ENCODE measurements at regions not wholly inside any gene's neighbourhood (a gene's known extent, or its start where the extent isn't known, plus 50 kb on each side); places are given as distances from the start of the nearest gene placed in this dataset.

DNA sequence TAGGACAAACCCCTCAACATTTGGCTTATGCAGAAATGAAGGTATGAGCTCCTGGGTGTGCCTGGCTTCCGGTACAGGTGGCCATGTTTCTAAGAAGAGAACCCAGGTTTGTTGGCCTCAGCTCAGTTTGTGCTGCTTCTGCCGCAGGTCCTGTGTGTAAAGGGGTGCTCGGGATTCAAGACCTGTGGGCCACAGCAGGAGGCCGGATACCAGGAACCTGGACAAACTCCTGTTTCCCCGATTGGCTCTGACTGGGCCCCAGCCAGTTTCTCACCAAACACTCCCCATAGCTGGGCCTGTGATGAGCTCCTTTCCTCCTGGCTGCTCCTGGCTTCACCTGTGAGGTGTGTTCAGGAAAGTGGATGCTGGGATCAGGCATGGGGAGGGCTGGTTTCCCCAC lies 271.2 kb upstream of the IRX2 start:
- CTCF ChIA-PET: no interaction called here
- Histone ChIP-seq H3K4me2 (no peak overlapping the region), H3K9me3 (no peaks in the 10 kb centered on the region; the same call in 2 of the 3 replicates), H3K4me3 (no peak overlapping the region), H3K4me1 (no peaks in the 10 kb centered on the region), H3K27ac (no peak overlapping the region)
- ATAC-seq (no peak), FAIRE-seq (no peak), DNase-seq (ENCODE audit: low read depth in 1 of 2, low spot score in 1 of 2) (no peak)
- POLR2A ChIA-PET: no interaction called here
- no peak for TF ChIP-seq POLR2A (IDR thresholded peaks at IDR 0.05; ENCODE audit: low read length)
- no peak for TF ChIP-seq POLR2AphosphoS2 (conservative IDR thresholded peaks at IDR 0.05; ENCODE audit: low read length)
- TF ChIP-seq ZC3H11A (IDR thresholded peaks at IDR 0.05): no peak
- TF ChIP-seq FOSL2 (IDR thresholded peaks at IDR 0.05): no peak
- TF ChIP-seq FOSL2 (CRISPR knock-in tag; IDR thresholded peaks at IDR 0.05): no peak
- TF ChIP-seq ESRRA (IDR thresholded peaks at IDR 0.05; ENCODE audit: borderline replicate concordance, low read length): no peak
- TF ChIP-seq PHF8 (IDR thresholded peaks at IDR 0.05; ENCODE audit: borderline replicate concordance, low read depth): no peak
- no peak for TF ChIP-seq KDM5A (IDR thresholded peaks at IDR 0.05)
- no peak for TF ChIP-seq CTCF (IDR thresholded peaks at IDR 0.05)
- no peak for TF ChIP-seq MAFK (IDR thresholded peaks at IDR 0.05; ENCODE audit: partially characterized antibody)
- TF ChIP-seq, protein P1, sequence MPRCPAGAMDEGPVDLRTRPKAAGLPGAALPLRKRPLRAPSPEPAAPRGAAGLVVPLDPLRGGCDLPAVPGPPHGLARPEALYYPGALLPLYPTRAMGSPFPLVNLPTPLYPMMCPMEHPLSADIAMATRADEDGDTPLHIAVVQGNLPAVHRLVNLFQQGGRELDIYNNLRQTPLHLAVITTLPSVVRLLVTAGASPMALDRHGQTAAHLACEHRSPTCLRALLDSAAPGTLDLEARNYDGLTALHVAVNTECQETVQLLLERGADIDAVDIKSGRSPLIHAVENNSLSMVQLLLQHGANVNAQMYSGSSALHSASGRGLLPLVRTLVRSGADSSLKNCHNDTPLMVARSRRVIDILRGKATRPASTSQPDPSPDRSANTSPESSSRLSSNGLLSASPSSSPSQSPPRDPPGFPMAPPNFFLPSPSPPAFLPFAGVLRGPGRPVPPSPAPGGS (IDR thresholded peaks at IDR 0.05): no peak
- TF ChIP-seq TFCP2L1 (CRISPR knock-in tag; IDR thresholded peaks at IDR 0.05): no peak
- TF ChIP-seq FOXS1 (CRISPR knock-in tag; IDR thresholded peaks at IDR 0.05): no peak
- no peak for TF ChIP-seq HES2 (IDR thresholded peaks at IDR 0.05)
- TF ChIP-seq MAX (IDR thresholded peaks at IDR 0.05): no peak
- no peak for TF ChIP-seq ZNF302 (CRISPR knock-in tag; IDR thresholded peaks at IDR 0.05)
- WGBS (ENCODE audit: missing lambda C conversion rate): 0% methylated on average over 5 of the region's 5 CpGs

GRCh38 chr5:3020426-3020825 lies 268.9 kb upstream of the IRX2 start:
- POLR2A ChIA-PET: no interaction called here
- no peak for FAIRE-seq
- no peak overlapping the region for H3K27ac ChIP-seq
- no peak for DNase-seq (ENCODE audit: low read depth in 1 of 2, low spot score in 1 of 2)
- CTCF ChIA-PET: no interaction called here
- H3K4me1 ChIP-seq: no peaks in the 10 kb centered on the region
- WGBS (ENCODE audit: missing lambda C conversion rate): 24% methylated on average over 6 of the region's 6 CpGs
- H3K4me2 ChIP-seq: no peak overlapping the region
- no peaks in the 10 kb centered on the region for H3K9me3 ChIP-seq
- H3K4me3 ChIP-seq: no peak overlapping the region
- no peak for TF ChIP-seq POLR2A (IDR thresholded peaks at IDR 0.05; ENCODE audit: low read length)
- TF ChIP-seq, protein P2, sequence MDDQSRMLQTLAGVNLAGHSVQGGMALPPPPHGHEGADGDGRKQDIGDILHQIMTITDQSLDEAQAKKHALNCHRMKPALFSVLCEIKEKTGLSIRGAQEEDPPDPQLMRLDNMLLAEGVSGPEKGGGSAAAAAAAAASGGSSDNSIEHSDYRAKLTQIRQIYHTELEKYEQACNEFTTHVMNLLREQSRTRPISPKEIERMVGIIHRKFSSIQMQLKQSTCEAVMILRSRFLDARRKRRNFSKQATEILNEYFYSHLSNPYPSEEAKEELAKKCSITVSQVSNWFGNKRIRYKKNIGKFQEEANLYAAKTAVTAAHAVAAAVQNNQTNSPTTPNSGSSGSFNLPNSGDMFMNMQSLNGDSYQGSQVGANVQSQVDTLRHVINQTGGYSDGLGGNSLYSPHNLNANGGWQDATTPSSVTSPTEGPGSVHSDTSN (IDR thresholded peaks at IDR 0.05): no peak
- no peak for ATAC-seq

DNA sequence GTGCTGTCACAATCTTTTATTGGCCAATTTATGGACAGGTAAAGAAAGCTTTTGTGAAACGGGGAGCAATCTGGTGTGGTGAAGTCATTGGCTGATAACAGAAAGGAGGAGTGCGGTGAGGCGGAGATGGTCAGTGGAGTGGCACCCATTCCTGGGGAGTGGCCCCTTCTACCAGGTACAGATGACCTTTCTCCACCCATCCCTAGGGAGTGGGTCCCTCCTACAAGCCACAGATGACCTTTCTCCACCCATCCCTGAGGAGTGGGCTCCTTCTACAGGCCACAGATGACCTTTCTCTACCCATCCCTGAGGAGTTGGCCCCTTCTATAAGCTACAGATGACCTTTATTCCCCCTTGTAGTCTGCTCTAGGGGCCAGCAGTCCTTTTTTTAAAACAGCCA lies 267.6 kb upstream of the IRX2 start:
- ChIA-PET CTCF (no interaction called here), POLR2A (no interaction called here)
- Histone ChIP-seq H3K4me2 (no peak overlapping the region), H3K4me1 (no peaks in the 10 kb centered on the region), H3K4me3 (no peak overlapping the region), H3K27ac (no peak overlapping the region), H3K9me3 (no peaks in the 10 kb centered on the region)
- no peak for FAIRE-seq
- no peak for DNase-seq (ENCODE audit: low read depth in 1 of 2, low spot score in 1 of 2)
- ATAC-seq: no peak
- TF ChIP-seq KDM5A (IDR thresholded peaks at IDR 0.05) (no peak), HOXB5 (CRISPR knock-in tag; IDR thresholded peaks at IDR 0.05) (no peak), HES2 (IDR thresholded peaks at IDR 0.05) (no peak), SMC3 (IDR thresholded peaks at IDR 0.05) (no peak), MAX (IDR thresholded peaks at IDR 0.05) (no peak), CEBPB (IDR thresholded peaks at IDR 0.05) (no peak), ZFP36 (IDR thresholded peaks at IDR 0.05; ENCODE audit: borderline replicate concordance, partially characterized antibody) (no peak), MAZ (IDR thresholded peaks at IDR 0.05; ENCODE audit: borderline replicate concordance, low read depth, low read length) (no peak), EHMT2 (IDR thresholded peaks at IDR 0.05; ENCODE audit: low read depth) (no peak), CBX2 (IDR thresholded peaks at IDR 0.05; ENCODE audit: borderline replicate concordance, low read depth) (no peak)
- TF ChIP-seq, protein P1 (IDR thresholded peaks at IDR 0.05): no peak
- 67% methylated on average over 3 of the region's 3 CpGs for WGBS (ENCODE audit: missing lambda C conversion rate)

Measured in A549 (cell line).